H1 (cell line): ENCODE measurements at regions not wholly inside any gene's neighbourhood (a gene's known extent, or its start where the extent isn't known, plus 50 kb on each side); places are given as distances from the start of the nearest gene placed in this dataset.

Source experiments
- CTCF ChIA-PET: fragments of 300-600 bp; sonication (Branson Sonifier 250); formaldehyde crosslinking; loops from one replicate; lab custom pipeline; 2021; ENCODE audit not compliant: partially characterized antibody; lab: Charles Lee
- POLR2A ChIA-PET: fragments of 300-600 bp; sonication (Branson Sonifier 250); formaldehyde crosslinking; loops from one replicate; lab custom pipeline; 2021; ENCODE audit warnings: inconsistent platforms; ENCODE audit not compliant: partially characterized antibody; lab: Charles Lee
- DNase-seq, 2 experiments: peaks; one replicate each; pipeline versions ENCODE4 v3.0.0 to v3.0.0-alpha.2; 2010 to 2022; ENCODE audit warnings: low spot score in 2 of 2, low read depth in 1 of 2, mixed read lengths in 1 of 2
- FAIRE-seq: peaks from 2 replicates; lab custom pipeline; 2011; peaks lifted over from hg19 to GRCh38; lab: Jason Lieb, UNC
- H2AFZ ChIP-seq: 2 replicates; pipeline ENCODE4 v1.8.1; 2012; ENCODE audit warnings: low read length, inconsistent platforms
- H2AK5ac ChIP-seq: 2 replicates; pipeline ENCODE4 v1.6.1; 2013; ENCODE audit warnings: low read depth, low read length
- H2BK120ac ChIP-seq: replicated peaks from 2 replicates; pipeline ENCODE3; 2013; ENCODE audit warnings: low read depth, low read length, inconsistent platforms
- H2BK12ac ChIP-seq: 2 replicates; pipeline ENCODE4 v1.6.1; 2013; ENCODE audit warnings: low read depth, low read length
- H2BK15ac ChIP-seq: 2 replicates; pipeline ENCODE4 v1.6.1; 2013; ENCODE audit warnings: low read length
- H2BK20ac ChIP-seq: 2 replicates; pipeline ENCODE4 v1.6.1; 2013; ENCODE audit warnings: low read length
- H2BK5ac ChIP-seq: 2 replicates; pipeline ENCODE4 v1.6.1; 2013; ENCODE audit warnings: low read depth, low read length
- H3K14ac ChIP-seq: 2 replicates; pipeline ENCODE4 v1.6.1; 2013; ENCODE audit warnings: inconsistent platforms; ENCODE audit not compliant: insufficient read length
- H3K18ac ChIP-seq: 2 replicates; pipeline ENCODE4 v1.6.1; 2013; ENCODE audit warnings: low read length; ENCODE audit errors: extremely low read depth
- H3K23ac ChIP-seq: 2 replicates; pipeline ENCODE4 v1.6.1; 2013; ENCODE audit warnings: inconsistent platforms; ENCODE audit not compliant: insufficient read length
- H3K23me2 ChIP-seq: 2 replicates; pipeline ENCODE4 v1.6.1; 2013; ENCODE audit warnings: low read depth, low read length
- H3K27ac ChIP-seq: 2 replicates; pipeline ENCODE4 v1.6.1; 2011; ENCODE audit warnings: low read depth, low read length, inconsistent platforms
- H3K27me3 ChIP-seq, 4 experiments: replicated peaks in 1 of 4; 1 replicate in 1 of 4; 2 replicates in 3 of 4; pipeline versions ENCODE4 v1.6.1 to v1.8.1; 2011 to 2013; ENCODE audit warnings: low read length in 3 of 4, mild to moderate bottlenecking in 3 of 4, inconsistent platforms in 2 of 4, mixed read lengths in 2 of 4, moderate library complexity in 1 of 4; ENCODE audit not compliant: control insufficient read depth in 3 of 4, insufficient read depth in 3 of 4; ENCODE audit errors: extremely low read depth in 1 of 4
- H3K36me3 ChIP-seq, 4 experiments: 2 replicates each; pipeline versions ENCODE4 v1.6.1 to v1.8.1; 2011 to 2013; ENCODE audit warnings: mild to moderate bottlenecking in 4 of 4, low read length in 3 of 4, moderate library complexity in 2 of 4, control low read depth in 1 of 4, inconsistent platforms in 1 of 4; ENCODE audit not compliant: insufficient read depth in 4 of 4, control insufficient read depth in 2 of 4
- H3K4ac ChIP-seq: replicated peaks from 2 replicates; pipeline ENCODE3; 2013; ENCODE audit warnings: low read length, low read depth, mixed read lengths, inconsistent platforms; ENCODE audit not compliant: insufficient read length
- H3K4me1 ChIP-seq, 4 experiments: replicated peaks in 1 of 4; 1 replicate in 1 of 4; 2 replicates in 3 of 4; pipeline versions ENCODE4 v1.6.1 to v1.8.1; 2011 to 2013; ENCODE audit warnings: low read length in 3 of 4, inconsistent platforms in 2 of 4, mixed read lengths in 1 of 4; ENCODE audit not compliant: insufficient read depth in 4 of 4, control insufficient read depth in 3 of 4
- H3K4me2 ChIP-seq, 2 experiments: 2 replicates each; pipeline versions ENCODE4 v1.6.1 to v1.8.1; 2011 to 2013; ENCODE audit warnings: low read depth in 2 of 2, low read length in 2 of 2, control low read depth in 1 of 2, inconsistent platforms in 1 of 2, mild to moderate bottlenecking in 1 of 2; ENCODE audit not compliant: insufficient read depth in 1 of 2
- H3K4me3 ChIP-seq, 4 experiments: fragments of 200-600, 300-600 bp in 1 of 4; sonication (generic), shearing (Covaris generic), sonication (Bioruptor Twin) in 1 of 4; 2 replicates each; pipeline versions ENCODE4 v1.5.1 to v1.8.1; 2011 to 2016; ENCODE audit warnings: low read length in 4 of 4, low read depth in 3 of 4, control low read depth in 2 of 4, inconsistent platforms in 2 of 4, mild to moderate bottlenecking in 2 of 4, mixed read lengths in 1 of 4, moderate library complexity in 1 of 4; ENCODE audit not compliant: insufficient read depth in 2 of 4; ENCODE audit errors: extremely low read depth in 1 of 4
- H3K56ac ChIP-seq: replicated peaks from 2 replicates; pipeline ENCODE3; 2013; ENCODE audit warnings: low read depth, mild to moderate bottlenecking, mixed read lengths, low read length, inconsistent platforms; ENCODE audit not compliant: insufficient read length
- H3K79me1 ChIP-seq: 2 replicates; pipeline ENCODE4 v1.6.1; 2013; ENCODE audit warnings: low read depth, low read length, control low read depth
- H3K79me2 ChIP-seq, 2 experiments: 2 replicates each; pipeline versions ENCODE4 v1.6.1 to v1.8.1; 2012 to 2013; ENCODE audit warnings: low read length in 2 of 2, mild to moderate bottlenecking in 2 of 2, inconsistent platforms in 1 of 2; ENCODE audit not compliant: insufficient read depth in 2 of 2, control insufficient read depth in 1 of 2
- H3K9ac ChIP-seq, 4 experiments: replicated peaks in 1 of 4; 1 replicate in 1 of 4; 2 replicates in 3 of 4; pipeline versions ENCODE4 v1.6.1 to v1.8.1; 2011 to 2013; ENCODE audit warnings: low read depth in 3 of 4, low read length in 3 of 4, control low read depth in 2 of 4, mild to moderate bottlenecking in 2 of 4, moderate library complexity in 2 of 4, inconsistent platforms in 1 of 4; ENCODE audit errors: extremely low read depth in 1 of 4
- H3K9me3 ChIP-seq, 2 experiments: 2 replicates each; pipeline versions ENCODE4 v1.6.1 to v1.8.1; 2012 to 2013; ENCODE audit warnings: mild to moderate bottlenecking in 2 of 2, moderate library complexity in 2 of 2, control low read depth in 1 of 2, inconsistent platforms in 1 of 2, low read depth in 1 of 2, low read length in 1 of 2, mixed read lengths in 1 of 2; ENCODE audit not compliant: insufficient read depth in 2 of 2
- H4K20me1 ChIP-seq, 2 experiments: replicated peaks in 1 of 2; 2 replicates each; pipeline versions ENCODE3 to v1.8.1; 2011 to 2013; ENCODE audit warnings: inconsistent platforms in 2 of 2, low read length in 2 of 2, mild to moderate bottlenecking in 1 of 2; ENCODE audit not compliant: insufficient read depth in 2 of 2, control insufficient read depth in 1 of 2
- H4K5ac ChIP-seq: 2 replicates; pipeline ENCODE4 v1.6.1; 2013; ENCODE audit warnings: low read length, low read depth, mixed read lengths, inconsistent platforms; ENCODE audit not compliant: insufficient read length
- H4K8ac ChIP-seq: 2 replicates; pipeline ENCODE4 v1.8.0; 2013; ENCODE audit warnings: mild to moderate bottlenecking, moderate library complexity, low read length, inconsistent platforms; ENCODE audit not compliant: insufficient read depth; ENCODE audit errors: extremely low read depth
- H4K91ac ChIP-seq: replicated peaks from 2 replicates; pipeline ENCODE3; 2013; ENCODE audit warnings: low read length, mixed read lengths, inconsistent platforms; ENCODE audit not compliant: insufficient read length
- BRCA1 ChIP-seq: IDR thresholded peaks from 2 replicates; pipeline ENCODE4 v1.6.1; 2012; ENCODE audit warnings: low read depth, low read length, improper control_type of control experiment
- JUN ChIP-seq: IDR thresholded peaks from 2 replicates; pipeline ENCODE4 v1.6.1; 2011; ENCODE audit warnings: low read depth, mild to moderate bottlenecking, improper control_type of control experiment, low read length
- MAFK ChIP-seq: IDR thresholded peaks from 2 replicates; pipeline ENCODE4 v1.6.1; 2012; ENCODE audit warnings: low read depth, mild to moderate bottlenecking, improper control_type of control experiment, low read length
- NANOG ChIP-seq: IDR thresholded peaks from 2 replicates; pipeline ENCODE4 v1.6.1; 2011; ENCODE audit warnings: low read length, low read depth, mild to moderate bottlenecking, inconsistent platforms; ENCODE audit not compliant: insufficient read depth, poor library complexity, severe bottlenecking
- SIX5 ChIP-seq: IDR thresholded peaks from 2 replicates; pipeline ENCODE4 v1.6.1; 2011; ENCODE audit warnings: mild to moderate bottlenecking, low read depth, low read length
- SP2 ChIP-seq: IDR thresholded peaks from 2 replicates; pipeline ENCODE4 v1.6.1; 2012; ENCODE audit warnings: mild to moderate bottlenecking, low read length, inconsistent platforms
- TCF12 ChIP-seq: IDR thresholded peaks from 2 replicates; pipeline ENCODE4 v1.6.1; 2011; ENCODE audit warnings: low read depth, mild to moderate bottlenecking, low read length
- TEAD4 ChIP-seq: IDR thresholded peaks from 2 replicates; pipeline ENCODE4 v1.6.1; 2012; ENCODE audit warnings: low read depth, low read length, inconsistent platforms, mixed read lengths
- WGBS, 2 experiments: shearing (Covaris generic) in 1 of 2; methylation state at CpG; one replicate each; pipeline versions ENCODE4 v1.1.6 to v1.1.7; 2013 to 2015; ENCODE audit warnings: low lambda C conversion rate in 2 of 2, mixed read lengths in 2 of 2, inconsistent platforms in 1 of 2, low coverage in 1 of 2, missing lambda C conversion rate in 1 of 2; ENCODE audit not compliant: insufficient replicate concordance in 2 of 2, insufficient coverage in 1 of 2, insufficient read length in 1 of 2; ENCODE audit errors: extremely low coverage in 1 of 2, missing lambda C conversion rate in 1 of 2; 5-methylcytosine and 5-hydroxymethylcytosine counted together
- TF ChIP-seq, protein P1 (sequence below), 3 experiments: IDR thresholded peaks; 1 replicate in 2 of 3; 2 replicates in 1 of 3; pipeline versions ENCODE4 v1.5.1 to v1.6.1; 2011; ENCODE audit warnings: low read length in 3 of 3, mild to moderate bottlenecking in 3 of 3, inconsistent platforms in 2 of 3, low read depth in 1 of 3, moderate library complexity in 1 of 3; ENCODE audit not compliant: insufficient read depth in 1 of 3; ENCODE audit errors: control extremely low read depth in 1 of 3
- TF ChIP-seq, protein P2 (sequence below): IDR thresholded peaks from 2 replicates; pipeline ENCODE4 v1.6.1; 2012; ENCODE audit warnings: inconsistent platforms

DNA sequence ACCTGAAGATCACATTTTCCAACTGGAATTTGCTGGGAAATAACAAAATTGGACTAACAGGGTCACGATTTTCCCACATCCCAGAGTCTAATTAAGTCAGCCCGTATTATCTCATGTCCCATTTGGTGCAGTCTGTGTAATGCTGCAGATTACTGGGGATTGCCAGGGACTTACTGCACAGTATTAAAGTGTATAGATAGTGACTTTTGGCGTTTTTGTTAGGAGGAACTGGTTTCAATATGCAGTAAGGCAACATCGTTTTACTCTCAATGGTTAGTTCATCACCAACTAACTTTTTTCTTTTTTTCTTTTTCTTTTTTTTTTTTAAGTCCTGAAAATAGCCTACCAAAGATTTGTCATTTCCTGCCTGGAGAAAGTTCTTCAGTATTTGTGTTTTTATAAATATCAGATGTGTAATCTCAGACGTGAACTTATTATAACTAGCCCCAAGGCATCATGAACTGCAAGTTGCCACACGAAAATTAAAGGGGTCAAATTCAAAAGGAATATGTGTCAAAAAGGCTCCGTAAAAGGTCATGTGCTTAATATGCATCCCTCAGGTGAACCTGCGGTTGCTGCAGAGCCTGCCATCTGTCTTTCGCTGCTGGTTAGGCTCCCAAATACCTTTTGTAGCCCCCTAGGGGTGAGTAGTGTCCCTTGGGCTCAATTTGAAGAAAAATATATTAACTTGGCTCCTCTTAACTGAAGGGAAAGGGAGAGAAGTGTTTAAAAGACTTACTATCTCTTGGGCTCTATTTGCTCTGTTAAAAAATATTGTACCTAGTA lies 176.7 kb upstream of the ADAMTSL1 start:
- H3K18ac ChIP-seq: no peak overlapping the region
- H3K4me3 ChIP-seq: no peak overlapping the region
- H3K56ac ChIP-seq: no peak overlapping the region
- no peak overlapping the region for H2BK15ac ChIP-seq
- peak in 1 of 2 experiments; percentile 34 for DNase-seq
- H2BK120ac ChIP-seq: no peak overlapping the region
- H2BK5ac ChIP-seq: no peak overlapping the region
- FAIRE-seq: no peak
- H3K79me1 ChIP-seq: no peaks in the 10 kb centered on the region
- ChIA-PET POLR2A (no interaction called here), CTCF (interaction anchor here (0.8 to 1.3 kb wide), 9 partner anchors 12 to 141 kb away, joined by 3 to 7 read pairs (median 4); no protein-coding TSS in a partner anchor)
- H4K20me1 ChIP-seq: no peaks in the 10 kb centered on the region
- H3K14ac ChIP-seq: no peak overlapping the region
- H3K27me3 ChIP-seq: no peaks in the 10 kb centered on the region
- H3K4me2 ChIP-seq: no peak overlapping the region
- H3K79me2 ChIP-seq: no peaks in the 10 kb centered on the region
- no peak overlapping the region for H4K91ac ChIP-seq
- H2BK12ac ChIP-seq: no peak overlapping the region
- no peak overlapping the region for H3K27ac ChIP-seq
- no peaks in the 10 kb centered on the region for H3K23me2 ChIP-seq
- H3K9ac ChIP-seq: no peak overlapping the region
- no peak overlapping the region for H3K23ac ChIP-seq
- no peaks in the 10 kb centered on the region for H3K4me1 ChIP-seq
- no peaks in the 10 kb centered on the region for H3K36me3 ChIP-seq
- no peak overlapping the region for H2BK20ac ChIP-seq
- H4K5ac ChIP-seq: no peak overlapping the region
- H2AFZ ChIP-seq: no peak overlapping the region
- 66% methylated on average over 9 of the region's 9 CpGs; no CpG with 5 or more reads in 1 of the 2 experiments for WGBS, 2 experiments
- no peak overlapping the region for H4K8ac ChIP-seq
- H3K9me3 ChIP-seq: no peaks in the 10 kb centered on the region
- no peak overlapping the region for H2AK5ac ChIP-seq
- no peak overlapping the region for H3K4ac ChIP-seq
- TF ChIP-seq JUN (no peak), BRCA1 (no peak), SIX5 (no peak), MAFK (no peak), NANOG (no peak), TCF12 (no peak), SP2 (no peak), TEAD4 (peak; percentile 58; the same call in 1 of the 2 replicates)
- TF ChIP-seq, protein P1, sequence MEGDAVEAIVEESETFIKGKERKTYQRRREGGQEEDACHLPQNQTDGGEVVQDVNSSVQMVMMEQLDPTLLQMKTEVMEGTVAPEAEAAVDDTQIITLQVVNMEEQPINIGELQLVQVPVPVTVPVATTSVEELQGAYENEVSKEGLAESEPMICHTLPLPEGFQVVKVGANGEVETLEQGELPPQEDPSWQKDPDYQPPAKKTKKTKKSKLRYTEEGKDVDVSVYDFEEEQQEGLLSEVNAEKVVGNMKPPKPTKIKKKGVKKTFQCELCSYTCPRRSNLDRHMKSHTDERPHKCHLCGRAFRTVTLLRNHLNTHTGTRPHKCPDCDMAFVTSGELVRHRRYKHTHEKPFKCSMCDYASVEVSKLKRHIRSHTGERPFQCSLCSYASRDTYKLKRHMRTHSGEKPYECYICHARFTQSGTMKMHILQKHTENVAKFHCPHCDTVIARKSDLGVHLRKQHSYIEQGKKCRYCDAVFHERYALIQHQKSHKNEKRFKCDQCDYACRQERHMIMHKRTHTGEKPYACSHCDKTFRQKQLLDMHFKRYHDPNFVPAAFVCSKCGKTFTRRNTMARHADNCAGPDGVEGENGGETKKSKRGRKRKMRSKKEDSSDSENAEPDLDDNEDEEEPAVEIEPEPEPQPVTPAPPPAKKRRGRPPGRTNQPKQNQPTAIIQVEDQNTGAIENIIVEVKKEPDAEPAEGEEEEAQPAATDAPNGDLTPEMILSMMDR (IDR thresholded peaks at IDR 0.05; ENCODE audit: control extremely low read depth in 1 of 3, insufficient read depth in 1 of 3, low read depth in 1 of 3, low read length in 3 of 3): peak; percentile 64 to 99 (median 82)
- TF ChIP-seq, protein P2, sequence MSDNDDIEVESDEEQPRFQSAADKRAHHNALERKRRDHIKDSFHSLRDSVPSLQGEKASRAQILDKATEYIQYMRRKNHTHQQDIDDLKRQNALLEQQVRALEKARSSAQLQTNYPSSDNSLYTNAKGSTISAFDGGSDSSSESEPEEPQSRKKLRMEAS: no peak
